K562 (cell line): ENCODE measurements at regions not wholly inside any gene's neighbourhood (a gene's known extent, or its start where the extent isn't known, plus 50 kb on each side); places are given as distances from the start of the nearest gene placed in this dataset.

Source experiments
- ATAC-seq: fragments of 200-7000 bp; cut with Tn5 transposase; 3 replicates; pipeline ENCODE4 v1.9.1; 2020; ENCODE audit warnings: moderate library complexity
- BruUV-seq: library from RNA; stranded (reverse); fragments of 400-500 nt; replicated peaks from 2 replicates; lab custom pipeline; 2021; lab: Mats Ljungman, UMichigan
- CTCF ChIA-PET: fragments of 300-600 bp; formaldehyde crosslinking; extraction: SDS; loops from one replicate; lab custom pipeline; 2021; ENCODE audit warnings: low intra/inter-chr PET ratio; lab: Yijun Ruan, JAX
- POLR2A ChIA-PET: fragments of 300-600, 350-650 bp; sonication (Branson Sonifier 250); formaldehyde crosslinking; extraction: SDS; loops from one replicate; lab custom pipeline; 2021; ENCODE audit warnings: antibody characterized with exemption, inconsistent platforms; lab: Yijun Ruan, JAX
- DNase-seq, 4 experiments: peaks; one replicate each; pipeline versions ENCODE4 v3.0.0 to v3.0.0-alpha.2; 2011 to 2018; ENCODE audit warnings: low spot score in 3 of 4, mixed read lengths in 3 of 4; ENCODE audit errors: extremely low read depth in 1 of 4
- FAIRE-seq: peaks from 2 replicates; lab custom pipeline; 2011; peaks lifted over from hg19 to GRCh38; lab: Jason Lieb, UNC
- H2AFZ ChIP-seq: 2 replicates; pipeline ENCODE4 v1.6.0; 2011; ENCODE audit warnings: low read depth, low read length, control low read depth, inconsistent platforms
- H3K27ac ChIP-seq: fragments of 200-600 bp; 3 replicates; pipeline ENCODE4 v1.8.0; 2011; ENCODE audit warnings: low read depth, mild to moderate bottlenecking, control low read depth, inconsistent platforms, low read length, moderate library complexity, mixed read lengths; ENCODE audit errors: extremely low read depth
- H3K27me3 ChIP-seq, 2 experiments: fragments of 300-600 bp in 1 of 2; 2 replicates in 1 of 2; 3 replicates in 1 of 2; pipeline versions ENCODE4 v1.6.0 to v1.8.0; 2011; ENCODE audit warnings: inconsistent platforms in 2 of 2, low read length in 2 of 2, mild to moderate bottlenecking in 1 of 2, mixed read lengths in 1 of 2, moderate library complexity in 1 of 2; ENCODE audit not compliant: control insufficient read depth in 2 of 2, insufficient read depth in 2 of 2
- H3K36me3 ChIP-seq: fragments of 300-600 bp; 3 replicates; pipeline ENCODE4 v1.8.0; 2011; ENCODE audit warnings: mild to moderate bottlenecking, low read length, inconsistent platforms; ENCODE audit not compliant: control insufficient read depth, insufficient read depth
- H3K4me1 ChIP-seq, 2 experiments: fragments of 200-600 bp in 1 of 2; replicated peaks in 1 of 2; 2 replicates in 1 of 2; 3 replicates in 1 of 2; pipeline versions ENCODE4 v1.5.1 to v1.8.0; 2011; ENCODE audit warnings: inconsistent platforms in 2 of 2, low read length in 2 of 2, mild to moderate bottlenecking in 1 of 2, mixed read lengths in 1 of 2, moderate library complexity in 1 of 2; ENCODE audit not compliant: control insufficient read depth in 2 of 2, insufficient read depth in 2 of 2
- H3K4me2 ChIP-seq: 2 replicates; pipeline ENCODE4 v1.6.1; 2011; ENCODE audit warnings: low read length, control low read depth, inconsistent platforms, mixed read lengths; ENCODE audit not compliant: insufficient read depth
- H3K4me3 ChIP-seq: fragments of 200-600 bp; sonication (generic), shearing (Covaris generic); 2 replicates; pipeline ENCODE4 v1.5.1; 2016; ENCODE audit warnings: control low read depth, inconsistent platforms
- H3K79me2 ChIP-seq: fragments of 200-600 bp; 3 replicates; pipeline ENCODE4 v1.8.0; 2011; ENCODE audit warnings: low read length, inconsistent platforms; ENCODE audit not compliant: control insufficient read depth, insufficient read depth
- H3K9ac ChIP-seq, 2 experiments: 2 replicates each; pipeline versions ENCODE4 v1.6.0 to v1.6.1; 2011; ENCODE audit warnings: low read depth in 2 of 2, low read length in 2 of 2, control low read depth in 1 of 2, inconsistent platforms in 1 of 2, mild to moderate bottlenecking in 1 of 2, mixed read lengths in 1 of 2; ENCODE audit not compliant: insufficient read depth in 1 of 2
- H3K9me1 ChIP-seq: one replicate; pipeline ENCODE4 v1.6.0; 2011; ENCODE audit warnings: inconsistent platforms, mild to moderate bottlenecking, low read length, moderate library complexity; ENCODE audit not compliant: control insufficient read depth, insufficient read depth
- H3K9me3 ChIP-seq: replicated peaks from 2 replicates; pipeline ENCODE4 v1.5.1; 2011; ENCODE audit warnings: low read depth, low read length, inconsistent platforms; ENCODE audit not compliant: control insufficient read depth, insufficient read depth
- H4K20me1 ChIP-seq: replicated peaks from 2 replicates; pipeline ENCODE4 v1.6.1; 2011; ENCODE audit warnings: low read length, inconsistent platforms, mixed read lengths; ENCODE audit not compliant: control insufficient read depth, insufficient read depth
- CBFB ChIP-seq: sonication (generic); formaldehyde crosslinking; IDR thresholded peaks from 2 replicates; pipeline ENCODE4 v1.4.0; 2020; ENCODE audit warnings: mild to moderate bottlenecking, missing genetic modification reagents
- FOXP1 ChIP-seq: sonication (generic); formaldehyde crosslinking; IDR thresholded peaks from 2 replicates; pipeline ENCODE4 v1.8.0; 2022; ENCODE audit warnings: mild to moderate bottlenecking, missing genetic modification reagents
- MECOM ChIP-seq: fragments of 250-450 bp; sonication (Bioruptor Pico); IDR thresholded peaks from 2 replicates; pipeline ENCODE4 v1.8.0; 2022; ENCODE audit warnings: inconsistent platforms
- PRMT5 ChIP-seq: sonication (generic); formaldehyde crosslinking; IDR thresholded peaks from 2 replicates; pipeline ENCODE4 v1.5.0; 2020; ENCODE audit warnings: missing genetic modification reagents
- RB1 ChIP-seq: fragments of 450-650 bp; IDR thresholded peaks from 2 replicates; pipeline ENCODE4 v1.6.1; 2017; ENCODE audit warnings: low read depth, mild to moderate bottlenecking
- RBM14 ChIP-seq: fragments of 200-400 bp; formaldehyde crosslinking; IDR thresholded peaks from 2 replicates; pipeline ENCODE4 v1.6.1; 2018; ENCODE audit warnings: low read depth, mild to moderate bottlenecking, low read length, moderate library complexity, borderline replicate concordance; ENCODE audit not compliant: insufficient read depth
- RBM15 ChIP-seq: fragments of 200-400 bp; formaldehyde crosslinking; IDR thresholded peaks from 2 replicates; pipeline ENCODE4 v1.6.1; 2018; ENCODE audit warnings: mild to moderate bottlenecking, low read length, moderate library complexity; ENCODE audit not compliant: insufficient read depth
- SREBF2 ChIP-seq: sonication (generic); formaldehyde crosslinking; IDR thresholded peaks from 2 replicates; pipeline ENCODE4 v1.4.0; 2020; ENCODE audit warnings: mild to moderate bottlenecking, missing genetic modification reagents
- ZBTB1 ChIP-seq: sonication (generic); formaldehyde crosslinking; IDR thresholded peaks from 2 replicates; pipeline ENCODE4 v1.8.1; 2023; ENCODE audit warnings: missing genetic modification reagents, low read depth, mild to moderate bottlenecking, borderline replicate concordance
- ZNF586 ChIP-seq: fragments of 450-650 bp; formaldehyde crosslinking; conservative IDR thresholded peaks from 2 replicates; pipeline ENCODE4 v1.4.0; 2020; ENCODE audit warnings: mild to moderate bottlenecking, moderate library complexity
- WGBS: fragments of 100-300 bp; shearing (Covaris generic); methylation state at CpG from one replicate; pipeline ENCODE4 v1.1.6; 2016; ENCODE audit warnings: low coverage, mixed read lengths; ENCODE audit not compliant: insufficient coverage; ENCODE audit errors: missing lambda C conversion rate; 5-methylcytosine and 5-hydroxymethylcytosine counted together
- in situ Hi-C: fragments of 300-500 bp; cut with MboI; formaldehyde crosslinking; loops from 4 replicates; pipeline ENCODE4 v1.15.0; 2018; ENCODE audit warnings: inconsistent platforms, mixed read lengths
- intact Hi-C: fragments of 100-400 bp; cut with micrococcal nuclease; formaldehyde crosslinking; loops from 2 replicates; pipeline ENCODE4 v1.14.2; 2022
- TF ChIP-seq, protein P1 (sequence below): sonication (generic); formaldehyde crosslinking; IDR thresholded peaks from 2 replicates; pipeline ENCODE4 v1.8.0; 2022; ENCODE audit warnings: mild to moderate bottlenecking, missing genetic modification reagents
- TF ChIP-seq, protein P2 (sequence below): sonication (generic); formaldehyde crosslinking; IDR thresholded peaks from 2 replicates; pipeline ENCODE4 v1.8.0; 2023; ENCODE audit warnings: mild to moderate bottlenecking, missing genetic modification reagents

DNA sequence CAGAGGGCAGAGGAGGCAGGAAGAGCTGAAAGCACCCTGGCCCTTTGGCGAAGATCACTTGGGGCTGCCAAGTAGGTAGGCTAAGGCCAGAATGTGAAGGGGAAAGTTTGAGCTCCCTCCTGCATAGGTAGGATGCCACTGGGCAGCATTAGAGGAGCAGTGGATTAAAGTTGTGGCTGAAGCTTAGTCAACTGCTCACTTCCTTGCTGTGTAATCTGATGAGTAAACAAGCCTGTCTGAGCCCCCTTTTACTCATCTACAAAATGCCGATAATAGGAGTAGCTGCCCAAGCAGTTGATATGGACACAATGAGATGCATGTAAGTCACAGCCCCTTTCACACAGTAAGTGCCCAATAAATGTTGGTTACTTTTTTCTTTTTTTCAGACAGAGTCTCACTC lies 216.4 kb downstream of the MN1 start (continued):
- TF ChIP-seq, protein P1, sequence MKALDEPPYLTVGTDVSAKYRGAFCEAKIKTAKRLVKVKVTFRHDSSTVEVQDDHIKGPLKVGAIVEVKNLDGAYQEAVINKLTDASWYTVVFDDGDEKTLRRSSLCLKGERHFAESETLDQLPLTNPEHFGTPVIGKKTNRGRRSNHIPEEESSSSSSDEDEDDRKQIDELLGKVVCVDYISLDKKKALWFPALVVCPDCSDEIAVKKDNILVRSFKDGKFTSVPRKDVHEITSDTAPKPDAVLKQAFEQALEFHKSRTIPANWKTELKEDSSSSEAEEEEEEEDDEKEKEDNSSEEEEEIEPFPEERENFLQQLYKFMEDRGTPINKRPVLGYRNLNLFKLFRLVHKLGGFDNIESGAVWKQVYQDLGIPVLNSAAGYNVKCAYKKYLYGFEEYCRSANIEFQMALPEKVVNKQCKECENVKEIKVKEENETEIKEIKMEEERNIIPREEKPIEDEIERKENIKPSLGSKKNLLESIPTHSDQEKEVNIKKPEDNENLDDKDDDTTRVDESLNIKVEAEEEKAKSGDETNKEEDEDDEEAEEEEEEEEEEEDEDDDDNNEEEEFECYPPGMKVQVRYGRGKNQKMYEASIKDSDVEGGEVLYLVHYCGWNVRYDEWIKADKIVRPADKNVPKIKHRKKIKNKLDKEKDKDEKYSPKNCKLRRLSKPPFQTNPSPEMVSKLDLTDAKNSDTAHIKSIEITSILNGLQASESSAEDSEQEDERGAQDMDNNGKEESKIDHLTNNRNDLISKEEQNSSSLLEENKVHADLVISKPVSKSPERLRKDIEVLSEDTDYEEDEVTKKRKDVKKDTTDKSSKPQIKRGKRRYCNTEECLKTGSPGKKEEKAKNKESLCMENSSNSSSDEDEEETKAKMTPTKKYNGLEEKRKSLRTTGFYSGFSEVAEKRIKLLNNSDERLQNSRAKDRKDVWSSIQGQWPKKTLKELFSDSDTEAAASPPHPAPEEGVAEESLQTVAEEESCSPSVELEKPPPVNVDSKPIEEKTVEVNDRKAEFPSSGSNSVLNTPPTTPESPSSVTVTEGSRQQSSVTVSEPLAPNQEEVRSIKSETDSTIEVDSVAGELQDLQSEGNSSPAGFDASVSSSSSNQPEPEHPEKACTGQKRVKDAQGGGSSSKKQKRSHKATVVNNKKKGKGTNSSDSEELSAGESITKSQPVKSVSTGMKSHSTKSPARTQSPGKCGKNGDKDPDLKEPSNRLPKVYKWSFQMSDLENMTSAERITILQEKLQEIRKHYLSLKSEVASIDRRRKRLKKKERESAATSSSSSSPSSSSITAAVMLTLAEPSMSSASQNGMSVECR = no peak
- TF ChIP-seq MECOM (CRISPR knock-in tag) (no peak), ZBTB1 (CRISPR knock-in tag) (no peak), ZNF586 (CRISPR knock-in tag) (no peak), RBM15 (no peak), RB1 (no peak)

DNA sequence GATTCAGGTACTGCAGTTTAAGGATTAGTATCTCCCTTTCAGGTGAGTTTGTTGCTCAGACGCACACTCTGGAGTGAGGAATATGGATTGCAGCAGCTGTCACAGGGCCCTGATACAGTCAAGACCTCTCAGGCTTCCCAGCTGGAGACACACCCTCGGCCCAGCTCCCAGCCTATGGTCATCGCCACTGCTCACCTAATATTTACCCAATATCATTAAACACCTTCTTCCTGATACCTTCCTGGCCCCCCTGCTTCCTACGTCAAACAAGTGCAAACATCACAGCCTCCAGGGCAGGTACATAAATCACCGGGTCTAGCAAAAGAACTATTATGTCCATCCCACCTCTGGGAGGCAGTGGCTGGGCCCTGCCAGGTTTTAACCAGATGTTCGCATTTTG lies 213.3 kb downstream of the MN1 start:
- BruUV-seq = no TSS peak
- TF ChIP-seq FOXP1 = no peak
- TF ChIP-seq RBM14 = no peak
- no peak for TF ChIP-seq SREBF2
- TF ChIP-seq PRMT5 = no peak
- TF ChIP-seq, protein P2, sequence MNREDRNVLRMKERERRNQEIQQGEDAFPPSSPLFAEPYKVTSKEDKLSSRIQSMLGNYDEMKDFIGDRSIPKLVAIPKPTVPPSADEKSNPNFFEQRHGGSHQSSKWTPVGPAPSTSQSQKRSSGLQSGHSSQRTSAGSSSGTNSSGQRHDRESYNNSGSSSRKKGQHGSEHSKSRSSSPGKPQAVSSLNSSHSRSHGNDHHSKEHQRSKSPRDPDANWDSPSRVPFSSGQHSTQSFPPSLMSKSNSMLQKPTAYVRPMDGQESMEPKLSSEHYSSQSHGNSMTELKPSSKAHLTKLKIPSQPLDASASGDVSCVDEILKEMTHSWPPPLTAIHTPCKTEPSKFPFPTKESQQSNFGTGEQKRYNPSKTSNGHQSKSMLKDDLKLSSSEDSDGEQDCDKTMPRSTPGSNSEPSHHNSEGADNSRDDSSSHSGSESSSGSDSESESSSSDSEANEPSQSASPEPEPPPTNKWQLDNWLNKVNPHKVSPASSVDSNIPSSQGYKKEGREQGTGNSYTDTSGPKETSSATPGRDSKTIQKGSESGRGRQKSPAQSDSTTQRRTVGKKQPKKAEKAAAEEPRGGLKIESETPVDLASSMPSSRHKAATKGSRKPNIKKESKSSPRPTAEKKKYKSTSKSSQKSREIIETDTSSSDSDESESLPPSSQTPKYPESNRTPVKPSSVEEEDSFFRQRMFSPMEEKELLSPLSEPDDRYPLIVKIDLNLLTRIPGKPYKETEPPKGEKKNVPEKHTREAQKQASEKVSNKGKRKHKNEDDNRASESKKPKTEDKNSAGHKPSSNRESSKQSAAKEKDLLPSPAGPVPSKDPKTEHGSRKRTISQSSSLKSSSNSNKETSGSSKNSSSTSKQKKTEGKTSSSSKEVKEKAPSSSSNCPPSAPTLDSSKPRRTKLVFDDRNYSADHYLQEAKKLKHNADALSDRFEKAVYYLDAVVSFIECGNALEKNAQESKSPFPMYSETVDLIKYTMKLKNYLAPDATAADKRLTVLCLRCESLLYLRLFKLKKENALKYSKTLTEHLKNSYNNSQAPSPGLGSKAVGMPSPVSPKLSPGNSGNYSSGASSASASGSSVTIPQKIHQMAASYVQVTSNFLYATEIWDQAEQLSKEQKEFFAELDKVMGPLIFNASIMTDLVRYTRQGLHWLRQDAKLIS (CRISPR knock-in tag) = no peak
- no peak for TF ChIP-seq CBFB (CRISPR knock-in tag)

More for the DNA sequence above, 213.3 kb downstream of the MN1 start:
- H3K9ac ChIP-seq = no peak overlapping the region
- ChIA-PET POLR2A (no interaction called here), CTCF (no interaction called here)
- H3K36me3 ChIP-seq = no peaks in the 10 kb centered on the region
- no peaks in the 10 kb centered on the region for H3K9me3 ChIP-seq
- H3K27ac ChIP-seq = no peak overlapping the region
- H4K20me1 ChIP-seq = no peaks in the 10 kb centered on the region; the same call in 1 of the 2 replicates
- no peaks in the 10 kb centered on the region for H3K4me1 ChIP-seq
- no peak for DNase-seq
- peaks cover 4 to 25% of the 10 kb centered on the region in 2 experiments; a peak in 3 of 5 replicates for H3K27me3 ChIP-seq
- H3K79me2 ChIP-seq = no peaks in the 10 kb centered on the region
- no peak overlapping the region for H3K4me3 ChIP-seq
- ATAC-seq = no peak
- FAIRE-seq = no peak
- intact Hi-C loops = no loop called here
- no peaks in the 10 kb centered on the region for H3K9me1 ChIP-seq
- no peak overlapping the region for H2AFZ ChIP-seq
- 0% methylated on average over 6 of the region's 6 CpGs for WGBS
- H3K4me2 ChIP-seq = no peak overlapping the region
- in situ Hi-C loops = no loop called here
